ENCODE measurements at regions not wholly inside any gene's neighbourhood (a gene's known extent, or its start where the extent isn't known, plus 50 kb on each side); places are given as distances from the start of the nearest gene placed in this dataset.

DNA sequence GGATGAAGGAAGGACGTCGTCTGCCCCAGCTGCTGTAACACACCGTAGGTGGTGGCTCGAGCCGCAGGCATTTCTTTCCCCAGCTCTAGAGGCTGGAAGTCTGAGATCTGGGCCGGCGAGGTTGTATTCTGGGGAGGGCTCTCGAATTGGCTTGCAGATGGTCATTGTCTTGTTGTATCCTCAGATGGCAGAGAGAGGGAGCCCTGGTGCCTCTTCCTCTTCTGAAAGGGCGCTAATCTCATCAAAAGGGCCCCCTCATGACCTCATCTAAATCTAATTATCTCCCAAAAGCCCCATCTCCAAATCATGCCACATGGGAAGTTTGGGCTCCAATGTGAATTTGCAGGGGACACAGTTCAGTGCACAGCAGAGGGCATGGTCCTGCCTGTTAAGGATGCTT lies 109.0 kb downstream of the SIK1 start:
- no peak for DNase-seq (ENCODE audit: low read depth)

DNA sequence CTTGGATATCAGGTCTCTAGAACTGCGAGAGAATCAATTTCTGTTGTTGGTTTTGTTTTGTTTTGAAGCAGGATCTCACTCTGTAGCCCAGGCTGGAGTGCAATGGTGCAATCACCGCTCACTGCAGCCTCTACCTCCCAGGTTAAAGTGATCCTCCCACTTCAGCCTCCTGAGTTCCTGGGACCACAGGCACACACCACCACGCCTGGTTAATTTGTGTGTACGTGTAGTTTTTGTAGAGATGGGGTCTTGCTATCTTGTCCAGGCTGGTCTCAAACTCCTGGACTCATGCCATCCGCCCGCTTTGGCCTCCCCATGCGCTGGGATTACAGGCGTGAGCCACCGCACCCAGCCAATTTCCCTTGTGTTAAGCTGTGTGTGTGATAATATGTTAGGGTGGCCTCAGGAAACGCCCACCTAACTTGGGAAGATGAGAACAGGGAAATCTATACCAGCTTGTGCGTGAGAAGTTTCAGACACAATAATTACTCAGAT lies 109.6 kb downstream of the SIK1 start:
- DNase-seq (ENCODE audit: low read depth), result no peak

DNA sequence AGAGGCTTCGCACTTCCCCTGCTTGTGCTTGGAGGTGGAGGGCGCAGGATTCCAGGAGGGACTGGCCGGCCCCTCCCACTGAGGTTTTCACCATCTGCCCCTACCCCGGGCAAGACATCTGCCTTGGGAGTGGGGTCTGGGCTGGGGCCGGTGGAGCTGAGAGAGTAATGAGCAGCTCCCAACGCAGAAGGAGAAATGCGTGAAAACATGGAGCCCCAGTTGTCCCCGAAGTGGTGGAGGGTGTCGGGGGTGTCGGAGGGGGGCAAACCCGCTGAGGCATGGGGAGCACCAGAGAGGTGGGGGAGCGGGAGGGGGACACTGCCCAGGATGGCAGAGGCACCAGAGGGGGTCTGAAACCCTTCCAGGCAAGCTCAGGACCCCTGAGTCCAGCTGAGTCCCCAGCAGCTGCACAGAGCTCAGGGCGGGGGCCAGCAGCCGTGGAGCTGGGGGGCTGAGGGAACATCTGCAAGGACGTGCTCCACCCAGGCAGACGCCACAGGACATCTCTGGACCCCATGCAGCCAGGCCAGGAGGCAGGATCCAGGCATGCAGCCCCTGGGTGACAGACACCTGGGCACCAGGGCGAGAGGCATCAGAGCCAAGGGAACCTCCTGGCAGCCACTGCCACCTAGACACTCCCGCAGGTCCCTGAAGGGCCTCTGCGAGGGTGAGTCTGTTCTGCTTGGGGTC lies 110.6 kb downstream of the SIK1 start:
- no peak for DNase-seq (ENCODE audit: low read depth)

DNA sequence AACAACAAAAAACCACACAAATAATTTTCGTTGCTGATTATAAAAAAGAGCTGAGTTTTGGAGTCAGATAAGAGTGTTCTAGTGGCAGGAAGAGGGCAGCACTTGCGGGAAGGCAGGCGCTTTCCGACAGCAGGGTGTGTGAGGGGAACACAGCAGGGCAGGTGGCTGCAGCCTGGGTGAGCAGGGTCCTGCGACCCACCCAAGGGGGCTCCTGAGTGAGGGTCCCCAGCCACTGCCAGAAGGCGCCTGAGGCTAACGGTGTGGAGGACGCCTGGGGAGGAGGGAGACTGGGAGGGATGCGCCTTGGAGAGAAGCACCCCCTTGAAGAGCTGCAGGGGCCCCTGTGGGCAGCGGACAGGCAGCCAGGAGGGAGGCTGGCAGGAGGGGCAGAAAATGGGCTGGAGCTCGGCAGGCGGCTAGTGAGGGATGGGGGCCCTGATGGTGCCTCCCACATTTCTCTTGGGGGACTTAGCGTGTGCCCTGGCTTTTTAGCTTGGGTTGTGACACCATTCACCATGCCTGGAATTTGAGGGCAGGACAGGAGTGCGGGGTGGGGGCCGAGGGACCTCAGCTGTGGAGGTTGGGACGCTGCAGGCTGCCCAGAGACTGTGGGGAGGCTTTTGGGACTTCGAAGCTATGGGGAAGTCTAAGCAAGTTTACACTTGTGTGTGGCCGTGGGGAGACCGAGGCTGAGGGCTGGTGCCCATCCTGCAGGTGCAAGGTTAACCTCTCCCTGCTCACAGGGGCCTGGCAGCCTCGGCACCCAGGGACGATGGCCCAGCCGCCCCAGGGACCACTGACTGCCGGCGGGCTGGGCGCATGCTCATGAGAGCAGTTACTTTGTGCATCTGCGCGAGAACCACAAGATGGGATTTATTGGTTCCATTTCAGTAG lies 111.4 kb downstream of the SIK1 start:
- DNase-seq (ENCODE audit: low read depth), result no peak

DNA sequence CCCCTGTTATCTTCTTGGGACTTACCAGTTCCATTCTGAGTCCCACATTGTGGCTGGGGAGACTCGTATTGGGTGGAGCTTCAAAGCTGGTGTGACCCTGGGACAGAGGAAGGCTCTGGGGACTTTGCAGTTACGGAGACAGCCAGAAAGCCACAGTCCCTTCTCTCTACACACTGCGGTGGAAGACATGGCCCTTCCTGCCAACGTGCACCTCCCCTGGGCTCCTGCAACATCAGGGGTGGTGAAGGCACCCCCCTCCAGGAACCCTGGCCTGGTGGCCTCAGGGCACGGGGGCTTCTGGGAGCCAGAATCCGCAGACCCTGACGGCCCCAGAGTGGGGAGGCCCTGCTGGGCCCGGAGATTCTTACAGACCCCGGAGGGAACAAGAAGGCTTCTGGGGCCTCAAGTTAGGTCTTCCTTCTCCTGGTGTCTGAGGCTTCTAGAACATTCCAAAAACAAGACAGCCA lies 113.0 kb downstream of the SIK1 start:
- no peak for DNase-seq (ENCODE audit: low read depth)

DNA sequence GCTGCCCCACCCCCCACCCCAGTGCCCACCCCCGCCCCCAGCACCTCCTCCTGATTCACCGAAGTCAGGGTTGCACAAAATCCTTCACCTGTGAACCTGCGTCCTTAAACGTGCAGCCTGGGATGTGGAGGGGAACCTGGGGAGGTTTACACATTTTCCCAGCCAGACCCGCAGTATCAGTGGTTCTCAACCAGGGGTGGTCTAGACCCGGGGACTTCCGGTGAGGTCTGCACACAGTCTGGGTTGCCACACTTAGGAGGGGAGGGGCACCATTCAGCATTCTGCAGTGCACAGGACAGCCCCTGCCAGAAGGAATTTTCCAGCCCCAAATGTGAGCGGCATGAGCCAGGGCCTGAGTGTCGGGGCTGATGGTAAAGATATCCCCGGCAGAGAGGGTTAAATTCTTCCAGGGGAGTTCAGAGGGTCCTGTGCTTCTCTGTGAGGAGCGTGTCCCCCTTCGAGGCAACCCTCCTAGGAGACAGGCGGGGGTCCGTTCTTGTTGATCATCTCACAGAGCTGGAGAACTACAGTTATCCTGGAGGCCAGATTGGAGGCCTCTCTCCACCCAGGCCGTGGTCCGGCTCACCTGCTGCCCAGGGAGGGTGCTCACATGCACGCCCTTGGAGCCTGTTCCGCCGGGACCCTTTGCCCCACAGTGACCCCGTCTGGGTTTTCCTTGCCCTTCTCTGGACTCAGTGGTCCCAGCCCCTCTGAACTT lies 113.6 kb downstream of the SIK1 start:
- no peak for DNase-seq (ENCODE audit: low read depth)

DNA sequence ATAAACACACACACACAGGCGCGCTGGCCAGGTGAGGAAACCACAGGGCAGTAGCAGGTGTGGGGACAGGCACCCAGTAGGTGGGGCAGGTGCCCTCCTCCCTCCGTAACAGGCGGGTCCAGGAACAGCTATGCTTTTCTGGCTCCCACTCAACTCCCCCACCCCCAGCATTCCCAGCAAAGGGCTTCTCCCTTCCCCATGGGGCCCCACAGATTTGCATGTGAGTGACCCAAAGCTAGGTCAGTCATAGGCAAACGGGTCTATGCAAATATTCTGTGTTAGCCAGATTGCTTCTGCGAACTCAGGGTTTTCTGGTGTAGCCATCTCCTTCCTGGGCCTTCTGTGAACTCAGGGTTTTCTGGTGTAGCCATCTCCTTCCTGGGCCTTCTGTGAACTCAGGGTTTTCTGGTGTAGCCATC lies 114.2 kb downstream of the SIK1 start:
- no peak for DNase-seq (ENCODE audit: low read depth)

DNA sequence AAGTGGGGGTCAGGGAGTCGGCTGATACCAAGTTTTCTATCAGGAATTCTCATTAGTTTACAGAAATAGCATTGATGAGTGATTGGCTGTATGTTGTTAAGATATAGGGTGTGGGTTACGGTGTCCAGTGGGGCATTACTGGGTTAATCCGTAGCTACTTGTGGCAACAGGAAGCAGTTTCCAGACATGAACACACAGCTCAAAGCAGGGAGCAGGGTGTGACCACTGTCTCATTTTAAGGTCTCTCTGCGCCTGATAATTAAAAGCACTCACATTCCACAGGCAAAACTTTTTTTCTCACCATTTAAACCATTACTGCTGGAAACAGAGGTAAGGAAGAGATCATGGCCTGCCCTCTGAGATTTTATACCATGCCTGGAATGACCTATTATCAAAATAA lies 114.9 kb downstream of the SIK1 start:
- no peak for DNase-seq (ENCODE audit: low read depth)

DNA sequence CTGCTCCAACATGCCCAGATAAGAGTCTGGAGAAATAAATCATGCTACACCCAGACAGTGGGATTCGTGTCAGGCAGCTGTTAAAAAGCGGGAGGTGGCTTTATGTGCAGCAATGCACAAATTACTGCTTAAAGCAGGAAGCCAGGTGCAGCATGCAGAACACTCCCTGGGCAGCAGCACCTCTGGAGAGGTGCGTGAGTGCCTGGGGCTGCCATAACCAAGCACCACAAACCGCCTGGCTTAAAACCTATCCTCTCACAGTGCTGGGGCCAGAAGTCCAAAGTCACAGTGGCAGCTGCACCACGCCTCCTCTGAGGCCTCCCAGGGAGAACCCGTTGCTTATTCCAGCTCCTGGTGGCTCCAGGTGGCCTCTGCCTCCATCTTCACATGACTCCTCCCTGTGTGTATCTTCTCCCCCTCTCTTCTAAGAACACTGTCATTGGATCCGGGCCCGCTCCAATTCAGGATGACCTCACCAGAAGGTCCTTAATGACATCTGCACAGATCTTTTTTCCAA lies 115.6 kb downstream of the SIK1 start:
- no peak for DNase-seq (ENCODE audit: low read depth)

DNA sequence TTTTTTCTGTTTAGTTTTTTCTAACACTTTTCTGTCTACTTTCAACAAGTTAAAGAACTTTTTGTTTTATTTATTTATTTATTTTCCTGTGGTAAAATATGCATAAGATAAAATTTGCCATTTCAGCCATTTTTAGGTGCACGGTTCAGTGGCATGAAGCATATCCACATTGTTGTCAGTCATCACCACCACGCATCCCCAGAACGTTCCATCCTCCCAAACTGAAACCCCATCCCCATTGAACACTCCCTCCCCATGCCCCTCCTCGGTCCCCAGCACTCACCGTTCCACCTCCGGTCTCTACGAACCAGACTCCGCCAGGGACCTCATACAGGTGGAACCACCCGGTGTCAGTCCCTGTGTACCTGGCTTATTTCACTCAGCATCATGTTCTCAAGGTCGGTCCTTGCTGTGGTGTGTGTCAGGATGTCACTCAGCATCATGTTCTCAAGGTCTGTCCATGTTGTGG lies 118.1 kb downstream of the SIK1 start:
- no peak for DNase-seq (ENCODE audit: low read depth)

DNA sequence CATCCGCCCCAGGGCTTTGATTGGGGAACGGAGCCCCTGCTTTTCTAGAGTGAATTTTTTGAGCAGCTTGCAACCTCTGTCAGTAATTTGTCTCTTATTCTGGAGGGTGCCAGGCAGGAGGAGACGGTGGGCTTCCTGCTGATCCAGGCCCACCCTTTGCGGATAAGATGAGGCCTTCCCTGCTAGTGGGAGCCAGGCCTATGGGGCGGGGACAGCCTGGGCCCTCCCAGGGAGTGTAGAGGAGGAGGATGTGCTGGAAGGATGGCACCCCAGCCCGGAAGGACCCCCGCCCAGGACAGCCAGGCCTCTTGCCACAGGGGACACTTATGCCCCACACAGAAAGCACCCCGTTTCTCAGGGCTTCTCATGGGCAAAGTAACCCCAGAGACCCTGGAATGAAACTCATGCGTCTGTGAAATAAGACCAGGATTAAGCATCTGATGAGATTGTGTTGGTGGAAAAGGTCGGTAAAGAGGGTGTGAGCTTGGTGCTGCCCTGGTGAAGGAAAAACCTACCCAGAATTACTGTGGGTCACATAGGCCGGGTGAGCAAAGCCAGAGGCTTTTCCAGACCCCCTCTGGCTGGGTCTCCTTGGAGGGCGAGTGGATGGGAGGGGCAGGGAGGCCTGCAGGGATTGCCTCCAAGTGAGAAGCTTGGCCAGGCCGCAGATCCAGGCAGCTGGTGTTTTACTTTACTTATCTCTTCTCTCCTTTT lies 118.7 kb downstream of the SIK1 start:
- DNase-seq (ENCODE audit: low read depth), result no peak

DNA sequence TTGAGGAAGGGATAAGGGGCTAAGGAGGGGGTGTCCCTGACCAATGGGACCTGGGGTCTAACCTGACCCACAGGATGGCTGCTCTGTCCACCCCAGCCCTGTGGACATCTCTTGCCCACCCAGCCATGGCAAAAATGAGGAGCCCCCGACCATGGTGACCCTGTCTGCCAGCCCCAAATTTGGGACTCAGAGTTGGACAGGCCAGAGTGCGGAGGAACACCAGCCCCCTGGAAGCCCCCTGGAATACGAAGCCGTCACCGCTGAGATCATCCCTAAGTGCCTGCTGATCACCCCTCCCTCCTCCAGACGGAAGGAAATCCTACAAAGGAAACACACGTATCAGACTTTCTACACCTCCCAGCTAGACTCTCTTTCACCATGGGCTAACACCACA lies 119.3 kb downstream of the SIK1 start:
- no peak for DNase-seq (ENCODE audit: low read depth)

DNA sequence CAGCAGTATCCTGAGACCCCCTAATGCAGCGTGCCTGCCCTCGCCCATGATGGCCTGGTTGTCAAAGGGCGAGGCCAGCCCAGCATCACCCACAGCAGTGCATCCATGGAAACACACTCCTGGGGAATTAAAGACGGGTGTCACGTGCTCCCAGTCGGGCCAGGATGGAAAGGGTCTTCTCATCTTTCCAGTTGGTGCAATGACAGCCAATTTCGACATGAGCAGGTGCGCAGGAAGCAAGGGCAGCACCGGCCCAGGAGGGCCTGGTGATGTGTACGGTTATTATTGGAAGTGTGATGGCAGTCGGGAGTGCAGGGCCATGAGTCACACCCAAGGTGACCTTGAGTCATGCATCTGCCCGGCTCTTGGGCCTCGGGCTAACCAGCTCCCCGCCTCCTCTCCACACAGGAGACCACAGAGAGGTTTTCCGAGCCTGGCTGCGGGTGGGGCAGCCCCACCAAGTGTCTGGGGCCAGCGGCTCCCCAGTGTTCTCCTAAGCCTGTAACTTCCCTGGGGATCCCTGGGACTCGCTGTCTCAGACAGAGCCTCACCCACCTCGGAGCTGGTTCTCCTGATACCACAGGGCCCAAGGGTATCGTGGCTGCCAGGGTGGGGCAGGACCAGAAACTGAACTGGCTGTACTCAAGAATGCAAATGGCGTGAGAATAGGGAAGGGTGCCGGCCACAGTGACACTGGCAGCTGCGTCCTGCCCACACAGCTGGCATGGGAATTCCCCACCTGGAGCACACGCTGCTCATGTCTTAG lies 119.8 kb downstream of the SIK1 start:
- no peak for DNase-seq (ENCODE audit: low read depth)

DNA sequence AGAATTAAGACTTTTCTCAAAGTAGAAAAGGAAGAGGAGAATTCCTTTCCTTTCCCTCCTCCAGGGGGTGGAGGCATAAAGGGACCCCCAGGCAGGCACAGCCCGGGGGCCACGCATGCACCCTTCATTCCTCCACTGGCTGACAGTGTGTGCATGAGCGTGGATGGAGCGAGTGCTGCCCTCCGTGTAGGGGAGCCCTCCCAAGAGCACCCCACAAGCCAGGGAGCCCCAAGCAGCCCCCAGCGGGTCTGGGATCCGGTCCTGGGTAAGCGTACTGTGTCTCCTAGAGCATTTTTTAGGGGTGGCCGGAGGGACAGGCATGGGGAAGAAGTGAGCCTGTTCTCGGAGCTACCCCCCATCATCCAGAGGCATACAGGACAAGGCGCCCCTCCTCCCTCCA lies 120.5 kb downstream of the SIK1 start:
- no peak for DNase-seq (ENCODE audit: low read depth)

DNA sequence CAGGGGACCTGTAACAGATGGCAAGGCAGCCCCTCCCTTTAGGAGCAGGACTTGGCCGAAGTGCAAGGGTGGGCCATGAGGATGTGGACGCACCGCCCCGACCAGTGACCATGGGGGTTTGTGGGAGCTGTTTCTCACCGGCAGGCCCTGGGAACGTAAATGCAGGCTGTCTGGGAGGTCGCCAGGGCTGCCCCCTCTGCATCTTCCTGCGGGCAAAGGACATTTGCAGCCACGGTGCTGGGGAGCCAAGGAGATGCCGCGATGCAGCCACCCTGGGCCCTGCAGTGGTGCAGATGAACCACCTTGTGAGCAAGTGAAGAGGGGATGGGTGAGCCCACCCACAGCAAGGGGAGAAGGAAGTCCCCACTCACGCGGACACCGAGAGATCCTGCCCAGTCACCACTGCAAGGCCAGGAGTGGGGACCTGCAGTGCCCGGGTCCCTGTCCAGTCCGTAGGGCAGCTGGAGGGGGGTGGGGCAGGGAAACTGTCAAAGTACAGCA lies 121.1 kb downstream of the SIK1 start:
- no peak for DNase-seq (ENCODE audit: low read depth)

DNA sequence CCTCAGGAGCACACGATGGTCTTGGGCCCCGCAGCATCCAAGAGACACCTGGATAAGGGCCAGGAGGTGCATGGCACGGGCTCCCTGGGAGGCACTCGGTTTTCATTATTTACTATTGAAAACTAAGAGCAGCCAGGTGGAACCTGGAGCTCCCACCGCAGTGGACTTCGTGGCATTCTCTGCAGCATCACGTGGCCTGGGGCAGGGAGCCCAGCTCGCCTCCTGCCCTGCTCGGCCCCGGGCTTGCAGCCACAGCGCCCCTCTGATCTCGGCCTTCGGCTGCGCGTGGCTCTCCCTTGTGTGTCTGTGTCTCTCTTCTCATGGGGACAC lies 121.6 kb downstream of the SIK1 start:
- no peak for DNase-seq (ENCODE audit: low read depth)

DNA sequence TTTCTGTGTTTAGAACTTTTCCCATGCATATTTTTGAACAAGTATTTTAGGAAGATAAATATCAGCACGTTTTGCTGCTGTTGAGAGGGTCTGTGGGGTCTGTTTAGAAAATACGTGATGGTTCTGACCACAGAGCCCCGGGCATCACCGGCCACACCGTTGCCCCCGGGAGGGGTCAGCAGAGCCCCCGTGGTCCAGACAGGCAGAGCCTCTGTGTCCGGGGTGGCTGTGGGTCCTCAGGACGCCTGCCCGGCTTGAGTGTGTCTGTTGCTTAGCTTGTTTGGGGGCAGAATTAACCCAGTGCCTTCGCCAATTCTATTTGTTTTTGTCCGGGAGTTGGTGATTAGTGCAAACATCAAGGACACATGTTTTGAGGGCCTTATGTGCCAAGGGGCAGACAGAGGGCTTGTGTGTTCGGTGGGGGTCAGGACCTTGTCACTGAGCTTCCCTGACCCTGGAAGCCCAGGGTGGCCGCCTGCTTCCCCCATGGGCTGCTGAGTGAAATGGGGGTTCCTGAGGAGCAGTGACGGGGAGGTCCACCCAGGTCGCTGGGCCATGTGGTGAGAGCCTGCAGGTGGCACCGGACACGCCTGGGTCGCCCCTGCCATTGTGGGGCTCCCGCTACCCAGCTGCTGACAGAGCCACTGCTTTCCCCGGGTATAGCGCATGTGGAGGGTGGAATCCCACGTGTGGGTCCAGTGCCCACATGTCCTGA lies 122.2 kb downstream of the SIK1 start:
- no peak for DNase-seq (ENCODE audit: low read depth)

DNA sequence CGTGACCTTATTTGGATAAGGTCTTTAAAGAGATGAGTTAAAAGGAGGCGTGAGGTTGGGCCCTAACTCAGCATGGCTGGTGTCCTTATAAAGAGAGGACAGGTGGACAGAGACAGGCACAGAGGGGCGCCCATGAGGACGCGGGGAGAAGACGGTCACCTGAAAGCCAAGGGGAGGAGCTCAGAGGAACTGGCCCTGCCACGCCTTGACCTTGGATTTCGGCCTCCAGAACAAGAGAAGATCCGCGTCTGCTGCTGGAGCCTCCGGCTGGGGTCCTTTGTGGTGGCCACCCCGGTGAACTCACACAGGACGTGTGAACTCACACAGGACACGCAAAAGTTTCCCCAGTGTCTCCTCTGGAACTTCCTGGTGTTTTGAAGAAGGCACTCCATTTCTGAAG lies 122.7 kb downstream of the SIK1 start:
- no peak for DNase-seq (ENCODE audit: low read depth)

DNA sequence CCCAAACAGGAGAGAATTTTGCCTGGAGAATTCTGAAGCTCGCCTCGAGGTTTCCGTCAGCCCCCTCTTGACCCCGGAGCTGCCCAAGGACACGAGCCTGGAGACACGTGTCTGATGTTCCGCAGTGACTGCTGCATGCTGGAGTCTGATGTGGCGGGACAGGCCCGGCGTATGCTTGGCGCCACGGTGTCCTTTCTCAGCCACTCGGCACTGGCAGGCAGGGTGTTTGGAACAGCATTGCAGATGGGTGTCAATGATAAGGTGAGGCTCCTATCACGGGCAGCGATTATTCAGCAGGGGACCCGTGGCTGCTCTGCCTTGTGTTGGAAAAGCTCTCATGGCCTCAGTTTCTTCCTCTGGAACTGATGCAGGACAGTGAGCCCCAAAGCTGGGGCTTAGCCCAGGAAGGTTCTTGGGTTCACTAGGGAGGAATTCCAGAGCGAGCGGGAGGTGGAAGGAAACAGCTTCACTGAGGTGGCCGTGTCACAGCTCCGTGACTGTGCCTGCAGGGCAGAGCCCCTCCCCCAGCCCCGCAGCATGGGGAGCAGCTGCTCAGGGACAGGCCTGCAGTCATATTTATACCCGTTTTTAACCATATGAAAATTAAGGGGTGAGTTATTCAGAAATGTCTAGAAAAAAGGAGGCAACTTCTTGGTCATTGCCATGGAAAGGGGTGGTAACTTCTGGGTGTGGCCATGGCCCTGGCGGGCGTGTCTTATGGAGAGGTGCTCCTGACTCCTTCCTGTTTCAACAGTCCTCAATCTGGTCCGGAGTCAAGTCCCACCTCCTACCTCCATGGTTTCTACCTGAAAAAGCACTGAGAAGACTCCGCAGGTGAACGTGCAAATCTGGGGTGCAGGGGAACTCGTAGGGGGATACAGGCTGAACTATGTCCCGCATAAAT lies 123.4 kb downstream of the SIK1 start:
- no peak for DNase-seq (ENCODE audit: low read depth)

All from fibroblast of the conjunctiva (primary cell).